GM12865 (cell line): ENCODE measurements at regions not wholly inside any gene's neighbourhood (a gene's known extent, or its start where the extent isn't known, plus 50 kb on each side); places are given as distances from the start of the nearest gene placed in this dataset.

Experiments
- DNase-seq: peaks from one replicate; pipeline ENCODE4 v3.0.0; 2010; ENCODE audit warnings: low read depth
- H3K4me3 ChIP-seq: 2 replicates; pipeline ENCODE4 v1.5.1; 2011; ENCODE audit warnings: mild to moderate bottlenecking, low read depth, low read length, control low read depth
- TF ChIP-seq, protein P1 (sequence below): IDR thresholded peaks from 2 replicates; pipeline ENCODE4 v1.5.1; 2011; ENCODE audit warnings: low read length, control low read depth, low read depth, inconsistent platforms; ENCODE audit not compliant: insufficient read depth; ENCODE audit errors: missing control alignments

DNA sequence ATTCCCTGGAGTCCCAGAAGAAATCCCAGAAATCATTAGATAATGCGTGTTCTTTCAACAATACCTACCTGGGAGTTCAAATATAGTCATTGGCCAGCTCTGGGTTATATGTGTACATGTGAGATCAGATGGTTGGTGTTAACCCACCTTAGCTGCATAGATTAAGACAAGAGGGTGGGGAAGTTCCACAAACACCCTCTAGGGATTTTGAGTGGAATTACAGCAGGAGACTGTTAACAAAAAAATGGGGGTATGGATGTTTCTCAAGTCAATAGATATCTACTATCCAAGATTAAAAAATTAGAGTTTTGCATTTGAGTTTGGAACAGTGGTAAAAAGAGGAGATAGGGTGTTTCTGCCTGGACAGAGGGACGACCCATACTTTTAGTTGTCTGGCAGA is 282.5 kb upstream of the CNTN3 start:
- DNase-seq, result no peak
- TF ChIP-seq, protein P1, sequence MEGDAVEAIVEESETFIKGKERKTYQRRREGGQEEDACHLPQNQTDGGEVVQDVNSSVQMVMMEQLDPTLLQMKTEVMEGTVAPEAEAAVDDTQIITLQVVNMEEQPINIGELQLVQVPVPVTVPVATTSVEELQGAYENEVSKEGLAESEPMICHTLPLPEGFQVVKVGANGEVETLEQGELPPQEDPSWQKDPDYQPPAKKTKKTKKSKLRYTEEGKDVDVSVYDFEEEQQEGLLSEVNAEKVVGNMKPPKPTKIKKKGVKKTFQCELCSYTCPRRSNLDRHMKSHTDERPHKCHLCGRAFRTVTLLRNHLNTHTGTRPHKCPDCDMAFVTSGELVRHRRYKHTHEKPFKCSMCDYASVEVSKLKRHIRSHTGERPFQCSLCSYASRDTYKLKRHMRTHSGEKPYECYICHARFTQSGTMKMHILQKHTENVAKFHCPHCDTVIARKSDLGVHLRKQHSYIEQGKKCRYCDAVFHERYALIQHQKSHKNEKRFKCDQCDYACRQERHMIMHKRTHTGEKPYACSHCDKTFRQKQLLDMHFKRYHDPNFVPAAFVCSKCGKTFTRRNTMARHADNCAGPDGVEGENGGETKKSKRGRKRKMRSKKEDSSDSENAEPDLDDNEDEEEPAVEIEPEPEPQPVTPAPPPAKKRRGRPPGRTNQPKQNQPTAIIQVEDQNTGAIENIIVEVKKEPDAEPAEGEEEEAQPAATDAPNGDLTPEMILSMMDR, result no peak
- H3K4me3 ChIP-seq, result no peak overlapping the region

DNA sequence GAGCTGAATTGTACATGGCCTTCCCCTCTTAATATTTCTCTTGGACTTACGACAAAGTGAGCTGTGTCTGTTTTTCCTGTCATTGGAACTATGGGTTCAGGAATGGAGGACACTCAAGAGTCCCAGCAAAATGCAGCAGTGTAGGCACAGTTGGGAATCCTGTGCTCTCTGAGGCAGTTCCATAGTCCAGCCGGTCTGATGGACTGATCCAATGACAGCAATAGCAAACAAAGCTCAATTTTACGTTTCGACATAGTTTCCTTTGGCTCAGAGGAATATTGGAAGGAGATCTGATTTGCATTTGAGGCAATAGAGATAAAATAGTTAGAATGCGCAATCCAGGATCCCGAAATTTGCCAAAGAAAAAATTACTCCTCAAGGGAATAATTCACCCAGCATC is 276.9 kb upstream of the CNTN3 start:
- H3K4me3 ChIP-seq, result no peak overlapping the region
- TF ChIP-seq, protein P1, result no peak

DNA sequence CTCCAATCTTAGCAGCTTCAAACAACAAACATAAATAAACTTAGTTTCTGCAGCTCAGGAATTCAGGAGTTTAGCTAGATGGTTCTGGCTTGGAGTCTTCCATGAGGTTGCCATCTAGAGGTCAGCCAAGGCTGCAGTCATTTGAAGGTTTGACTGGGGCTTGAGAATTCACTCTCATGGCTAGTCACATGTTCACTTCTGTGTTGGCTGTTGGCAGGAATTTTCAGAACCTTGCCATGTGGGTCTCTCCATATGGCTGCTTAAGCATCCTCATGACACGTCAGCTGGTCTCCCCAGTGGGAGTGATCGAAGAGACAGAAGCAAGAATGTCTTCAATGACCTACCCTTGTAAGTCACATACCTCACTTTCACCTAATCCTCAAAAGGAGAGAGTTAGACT is 269.2 kb upstream of the CNTN3 start:
- no peak overlapping the region for H3K4me3 ChIP-seq
- TF ChIP-seq, protein P1, result peak; percentile 13
- DNase-seq, result no peak

More for the DNA sequence above, 276.9 kb upstream of the CNTN3 start:
- no peak for DNase-seq

DNA sequence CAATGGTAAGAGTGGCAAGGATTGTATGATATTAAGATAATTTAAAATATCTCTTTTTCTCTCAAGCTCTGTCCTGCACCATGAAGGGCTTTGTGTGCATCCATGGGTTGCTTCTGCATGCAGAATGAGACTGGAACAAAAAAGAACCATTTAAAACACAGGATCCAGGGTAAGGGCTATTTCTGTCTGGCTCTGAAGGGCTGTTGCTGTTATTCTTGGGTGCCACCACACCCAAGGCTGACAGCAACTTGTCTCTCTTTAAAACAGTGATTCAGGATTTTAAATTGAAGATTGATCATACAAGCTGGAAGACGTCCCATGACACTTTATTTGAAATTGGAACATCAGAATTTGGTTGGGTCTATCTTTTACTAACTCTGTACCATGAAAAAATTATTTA is 268.8 kb upstream of the CNTN3 start:
- no peak for DNase-seq
- no peak overlapping the region for H3K4me3 ChIP-seq
- TF ChIP-seq, protein P1, result no peak

DNA sequence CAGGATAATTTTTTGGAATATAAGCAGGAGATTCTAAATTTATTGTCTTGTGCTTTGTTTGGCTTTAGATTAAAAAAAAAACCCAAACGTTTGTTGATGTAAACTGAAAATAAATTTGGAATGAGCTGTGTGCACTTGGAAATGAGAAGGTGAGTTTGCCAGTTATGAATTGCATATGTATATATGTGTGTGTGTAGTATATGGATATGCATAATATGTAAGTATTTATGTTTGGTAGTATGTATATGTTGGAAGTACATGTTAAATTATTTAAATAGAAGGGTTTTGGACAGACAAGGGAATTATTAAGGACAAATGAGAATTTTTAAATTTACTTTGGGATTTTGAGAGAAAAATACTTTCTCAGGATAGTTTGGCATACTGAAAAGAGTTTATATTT is 265.8 kb upstream of the CNTN3 start:
- H3K4me3 ChIP-seq, result no peak overlapping the region
- DNase-seq, result no peak
- TF ChIP-seq, protein P1, result no peak

DNA sequence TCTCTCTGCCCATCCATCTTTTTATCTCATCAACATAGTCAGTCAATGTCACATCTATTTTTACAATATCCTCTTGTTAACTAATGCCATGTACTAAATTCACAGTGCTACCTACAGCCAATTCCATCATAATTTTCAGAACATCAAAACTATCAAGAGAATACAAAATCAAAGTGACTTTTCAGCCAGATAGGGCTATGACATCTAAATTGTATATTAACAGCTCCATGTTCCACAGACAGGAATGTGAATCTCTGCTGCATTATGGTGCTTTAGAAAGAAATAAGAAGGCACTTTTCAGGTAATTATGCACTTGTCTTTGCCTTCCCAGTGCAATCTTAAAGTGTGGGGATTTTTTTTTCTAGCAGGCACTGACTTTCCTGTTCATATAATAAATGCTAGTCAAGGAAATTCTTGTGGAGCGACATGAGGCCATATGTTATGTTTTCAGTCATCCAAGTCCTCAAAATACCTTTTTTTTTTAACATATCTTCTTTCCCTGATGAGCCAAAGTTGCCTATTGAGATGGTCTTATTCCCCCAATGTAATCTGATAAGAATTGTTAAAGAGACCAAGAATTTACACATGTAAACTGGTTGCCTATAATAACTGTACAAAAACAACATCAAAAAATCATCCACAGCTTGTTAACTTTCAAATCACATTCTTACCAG is 252.0 kb upstream of the CNTN3 start:
- no peak for DNase-seq
- no peak overlapping the region for H3K4me3 ChIP-seq
- TF ChIP-seq, protein P1, result no peak

DNA sequence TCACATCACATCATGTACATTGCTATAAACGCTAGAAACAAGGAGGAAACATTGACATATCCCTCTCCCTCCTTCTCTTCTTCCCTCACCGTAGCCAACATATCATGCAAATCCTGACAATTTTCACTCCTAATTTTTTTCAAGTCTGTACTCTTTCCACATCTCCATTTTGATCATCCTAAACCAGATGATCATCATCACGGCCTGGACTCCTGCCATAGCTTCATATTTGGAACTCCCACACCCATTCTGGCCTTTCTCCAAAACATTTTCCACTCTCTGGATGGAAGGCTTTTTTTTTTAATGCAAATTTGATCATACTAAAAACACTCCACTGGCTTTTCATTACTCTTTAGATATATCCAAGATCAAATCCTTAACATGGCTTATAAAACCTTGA is 248.0 kb upstream of the CNTN3 start:
- TF ChIP-seq, protein P1, result no peak
- DNase-seq, result no peak
- H3K4me3 ChIP-seq, result no peak overlapping the region
